ACC112 (cell line): ENCODE measurements at regions not wholly inside any gene's neighbourhood (a gene's known extent, or its start where the extent isn't known, plus 50 kb on each side); places are given as distances from the start of the nearest gene placed in this dataset.
A peak's percentile ranks its signal among the peaks of the same experiment; 100 is the strongest.

Source experiments
- H2AFZ ChIP-seq: fragments of 200-600 bp; sonication (generic); one replicate; pipeline ENCODE4 v1.6.0; 2017; ENCODE audit warnings: antibody characterized with exemption, low read length; ENCODE audit not compliant: unreplicated experiment
- H3K27ac ChIP-seq: fragments of 200-600 bp; sonication (generic); 2 replicates; pipeline ENCODE4 v1.5.1; 2014; ENCODE audit warnings: low read depth, mild to moderate bottlenecking, antibody characterized with exemption, low read length, moderate library complexity
- H3K27me3 ChIP-seq: fragments of 200-600 bp; sonication (generic); 2 replicates; pipeline ENCODE4 v1.6.1; 2014; ENCODE audit warnings: mild to moderate bottlenecking, antibody characterized with exemption, low read length, moderate library complexity, mixed read lengths; ENCODE audit not compliant: insufficient read depth
- H3K36me3 ChIP-seq: fragments of 200-600 bp; sonication (generic); 2 replicates; pipeline ENCODE4 v1.6.1; 2016; ENCODE audit warnings: mild to moderate bottlenecking, antibody characterized with exemption, low read length, moderate library complexity, mixed read lengths; ENCODE audit not compliant: insufficient read depth
- H3K4me1 ChIP-seq: fragments of 200-600 bp; sonication (generic); one replicate; pipeline ENCODE4 v1.6.1; 2016; ENCODE audit warnings: low read length, mixed read lengths; ENCODE audit not compliant: insufficient read depth, unreplicated experiment, control insufficient read depth
- H3K4me3 ChIP-seq: fragments of 200-600 bp; sonication (generic); 2 replicates; pipeline ENCODE4 v1.5.1; 2014; ENCODE audit warnings: mild to moderate bottlenecking, low read depth, low read length
- H3K79me2 ChIP-seq: fragments of 200-600 bp; sonication (generic); one replicate; pipeline ENCODE4 v1.6.0; 2016; ENCODE audit warnings: low read length; ENCODE audit not compliant: control insufficient read depth, unreplicated experiment, insufficient read depth

GRCh38 chr3:81938681-81939080 lies 177.2 kb upstream of the GBE1 start:
- H3K36me3 ChIP-seq: no peaks in the 10 kb centered on the region
- H3K79me2 ChIP-seq: no peaks in the 10 kb centered on the region
- H3K27me3 ChIP-seq: 0 out of 2 replicates have a peak, but pooled peaks cover 3% of the 10 kb centered on the region
- H3K27ac ChIP-seq: no peak overlapping the region
- no peaks in the 10 kb centered on the region for H3K4me1 ChIP-seq
- no peak overlapping the region for H3K4me3 ChIP-seq
- H2AFZ ChIP-seq: no peak overlapping the region

GRCh38 chr3:81936817-81937216 lies 175.4 kb upstream of the GBE1 start:
- H2AFZ ChIP-seq: no peak overlapping the region
- no peak overlapping the region for H3K4me3 ChIP-seq
- H3K4me1 ChIP-seq: no peaks in the 10 kb centered on the region
- H3K79me2 ChIP-seq: no peaks in the 10 kb centered on the region
- H3K36me3 ChIP-seq: no peaks in the 10 kb centered on the region
- 0 out of 2 replicates have a peak, but pooled peaks cover 3% of the 10 kb centered on the region for H3K27me3 ChIP-seq
- no peak overlapping the region for H3K27ac ChIP-seq

- Histone ChIP-seq H2AFZ (no peak overlapping the region), H3K27ac (no peak overlapping the region), H3K4me3 (no peak overlapping the region), H3K36me3 (no peaks in the 10 kb centered on the region), H3K4me1 (no peaks in the 10 kb centered on the region), H3K27me3 (peaks cover 13% of the 10 kb centered on the region; the same call in 1 of the 2 replicates), H3K79me2 (no peaks in the 10 kb centered on the region)
These were observed 171.2 kb upstream of the GBE1 start for GRCh38 chr3:81932681-81933080.

GRCh38 chr3:81931265-81932251 lies 170.1 kb upstream of the GBE1 start:
- H2AFZ ChIP-seq: peak overlapping the region; percentile 56

GRCh38 chr3:81929697-81930096 lies 168.3 kb upstream of the GBE1 start:
- H2AFZ ChIP-seq: no peak overlapping the region
- no peaks in the 10 kb centered on the region for H3K79me2 ChIP-seq
- no peak overlapping the region for H3K4me3 ChIP-seq

More at GRCh38 chr3:81931265-81932251, 170.1 kb upstream of the GBE1 start:
- Histone ChIP-seq H3K27me3 (peaks cover 14% of the 10 kb centered on the region), H3K4me1 (no peaks in the 10 kb centered on the region), H3K4me3 (no peak overlapping the region), H3K36me3 (no peaks in the 10 kb centered on the region), H3K27ac (no peak overlapping the region), H3K79me2 (no peaks in the 10 kb centered on the region)

GRCh38 chr3:81927811-81928210 lies 166.4 kb upstream of the GBE1 start:
- Histone ChIP-seq H3K36me3 (no peaks in the 10 kb centered on the region), H3K27me3 (peaks cover 18% of the 10 kb centered on the region), H3K27ac (no peak overlapping the region), H3K79me2 (no peaks in the 10 kb centered on the region), H3K4me1 (no peaks in the 10 kb centered on the region), H2AFZ (no peak overlapping the region), H3K4me3 (no peak overlapping the region)

More at GRCh38 chr3:81929697-81930096, 168.3 kb upstream of the GBE1 start:
- no peaks in the 10 kb centered on the region for H3K4me1 ChIP-seq
- peaks cover 18% of the 10 kb centered on the region for H3K27me3 ChIP-seq
- H3K36me3 ChIP-seq: no peaks in the 10 kb centered on the region
- H3K27ac ChIP-seq: no peak overlapping the region

- no peaks in the 10 kb centered on the region for H3K79me2 ChIP-seq
- no peak overlapping the region for H3K27ac ChIP-seq
- no peak overlapping the region for H2AFZ ChIP-seq
These were observed 163.9 kb upstream of the GBE1 start for GRCh38 chr3:81925385-81925784.

GRCh38 chr3:81923038-81923437 lies 161.6 kb upstream of the GBE1 start:
- no peaks in the 10 kb centered on the region for H3K79me2 ChIP-seq
- no peak overlapping the region for H3K4me3 ChIP-seq
- no peaks in the 10 kb centered on the region for H3K4me1 ChIP-seq
- H3K36me3 ChIP-seq: no peaks in the 10 kb centered on the region
- H3K27me3 ChIP-seq: peaks cover 6% of the 10 kb centered on the region
- no peak overlapping the region for H3K27ac ChIP-seq
- H2AFZ ChIP-seq: no peak overlapping the region

More at GRCh38 chr3:81925385-81925784, 163.9 kb upstream of the GBE1 start:
- no peaks in the 10 kb centered on the region for H3K36me3 ChIP-seq
- H3K4me1 ChIP-seq: no peaks in the 10 kb centered on the region
- no peak overlapping the region for H3K4me3 ChIP-seq
- H3K27me3 ChIP-seq: peaks cover 18% of the 10 kb centered on the region

GRCh38 chr3:81922404-81922803 lies 161.0 kb upstream of the GBE1 start:
- Histone ChIP-seq H3K4me1 (no peaks in the 10 kb centered on the region), H3K4me3 (no peak overlapping the region), H3K36me3 (no peaks in the 10 kb centered on the region), H3K27me3 (peaks cover 5% of the 10 kb centered on the region), H2AFZ (no peak overlapping the region), H3K27ac (no peak overlapping the region), H3K79me2 (no peaks in the 10 kb centered on the region)

- Histone ChIP-seq H3K4me3 (no peak overlapping the region), H3K27me3 (no peaks in the 10 kb centered on the region), H3K79me2 (no peaks in the 10 kb centered on the region), H2AFZ (no peak overlapping the region), H3K4me1 (no peaks in the 10 kb centered on the region), H3K36me3 (no peaks in the 10 kb centered on the region), H3K27ac (no peak overlapping the region)
These were observed 159.4 kb upstream of the GBE1 start for GRCh38 chr3:81920816-81921215.

GRCh38 chr3:81916890-81917289 lies 155.4 kb upstream of the GBE1 start:
- H3K27me3 ChIP-seq: no peaks in the 10 kb centered on the region
- no peaks in the 10 kb centered on the region for H3K79me2 ChIP-seq
- no peak overlapping the region for H3K4me3 ChIP-seq
- H3K4me1 ChIP-seq: no peaks in the 10 kb centered on the region
- H3K27ac ChIP-seq: no peak overlapping the region
- H2AFZ ChIP-seq: no peak overlapping the region
- no peaks in the 10 kb centered on the region for H3K36me3 ChIP-seq
